ENCODE measurements at regions not wholly inside any gene's neighbourhood (a gene's known extent, or its start where the extent isn't known, plus 50 kb on each side); places are given as distances from the start of the nearest gene placed in this dataset.

DNA sequence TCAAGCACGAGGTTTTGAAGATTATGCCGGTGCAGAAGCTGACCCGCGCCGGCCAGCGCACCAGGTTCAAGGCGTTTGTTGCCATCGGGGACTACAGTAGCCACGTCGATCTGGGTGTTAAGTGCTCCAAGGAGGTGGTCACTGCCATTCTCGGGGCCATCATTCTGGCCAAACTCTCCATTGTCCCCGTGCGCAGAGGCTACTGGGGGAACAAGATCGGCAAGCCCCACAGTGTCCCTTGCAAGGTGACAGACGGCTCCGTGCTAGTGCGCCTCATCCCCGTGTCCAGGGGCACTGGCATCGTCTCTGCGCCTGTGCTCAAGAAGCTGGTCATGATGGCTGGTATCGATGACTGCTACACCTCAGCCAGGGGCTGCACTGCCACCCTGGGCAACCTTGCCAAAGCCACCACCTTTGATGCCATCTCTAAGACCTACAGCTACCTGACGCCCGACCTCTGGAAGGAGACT lies 284.7 kb downstream of the GPR37 start:
- H3K9me2 ChIP-seq: no peaks in the 10 kb centered on the region
- H3K36me3 ChIP-seq (replicated peaks in 1 of 2; ENCODE audit: control insufficient read depth in 1 of 2, insufficient read depth in 2 of 2, low read length in 1 of 2): no peaks in the 10 kb centered on the region
- no peak overlapping the region for H3K4me3 ChIP-seq (ENCODE audit: low read depth in 2 of 2, low read length in 1 of 2)
- no peak for DNase-seq
- H3K9ac ChIP-seq: no peak overlapping the region
- TF ChIP-seq RFX5 (IDR thresholded peaks at IDR 0.05; ENCODE audit: low read length) (no peak), TEAD4 (IDR thresholded peaks at IDR 0.05; ENCODE audit: borderline replicate concordance, insufficient read depth) (no peak), SIN3A (IDR thresholded peaks at IDR 0.05; ENCODE audit: borderline replicate concordance, low read depth, low read length) (no peak), CHD2 (IDR thresholded peaks at IDR 0.05; ENCODE audit: low read length, partially characterized antibody) (no peak), RAD21 (IDR thresholded peaks at IDR 0.05; ENCODE audit: low read length) (no peak), NRF1 (IDR thresholded peaks at IDR 0.05; ENCODE audit: low read depth, low read length) (no peak), GATA2 (CRISPR knock-in tag; IDR thresholded peaks at IDR 0.05) (no peak), FOXJ3 (CRISPR knock-in tag; IDR thresholded peaks at IDR 0.05) (no peak), YY1 (IDR thresholded peaks at IDR 0.05; ENCODE audit: low read depth) (no peak), GABPA (IDR thresholded peaks at IDR 0.05; ENCODE audit: low read depth) (no peak), FOXM1 (IDR thresholded peaks at IDR 0.05; ENCODE audit: low read depth) (no peak), EP300 (IDR thresholded peaks at IDR 0.05; ENCODE audit: borderline replicate concordance in 1 of 2, low read depth in 1 of 2, low read length in 1 of 2) (no peak), TCF12 (IDR thresholded peaks at IDR 0.05) (no peak)
- TF ChIP-seq, protein P1, sequence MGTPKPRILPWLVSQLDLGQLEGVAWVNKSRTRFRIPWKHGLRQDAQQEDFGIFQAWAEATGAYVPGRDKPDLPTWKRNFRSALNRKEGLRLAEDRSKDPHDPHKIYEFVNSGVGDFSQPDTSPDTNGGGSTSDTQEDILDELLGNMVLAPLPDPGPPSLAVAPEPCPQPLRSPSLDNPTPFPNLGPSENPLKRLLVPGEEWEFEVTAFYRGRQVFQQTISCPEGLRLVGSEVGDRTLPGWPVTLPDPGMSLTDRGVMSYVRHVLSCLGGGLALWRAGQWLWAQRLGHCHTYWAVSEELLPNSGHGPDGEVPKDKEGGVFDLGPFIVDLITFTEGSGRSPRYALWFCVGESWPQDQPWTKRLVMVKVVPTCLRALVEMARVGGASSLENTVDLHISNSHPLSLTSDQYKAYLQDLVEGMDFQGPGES (IDR thresholded peaks at IDR 0.05; ENCODE audit: low read depth, low read length): no peak
- TF ChIP-seq, protein P2, sequence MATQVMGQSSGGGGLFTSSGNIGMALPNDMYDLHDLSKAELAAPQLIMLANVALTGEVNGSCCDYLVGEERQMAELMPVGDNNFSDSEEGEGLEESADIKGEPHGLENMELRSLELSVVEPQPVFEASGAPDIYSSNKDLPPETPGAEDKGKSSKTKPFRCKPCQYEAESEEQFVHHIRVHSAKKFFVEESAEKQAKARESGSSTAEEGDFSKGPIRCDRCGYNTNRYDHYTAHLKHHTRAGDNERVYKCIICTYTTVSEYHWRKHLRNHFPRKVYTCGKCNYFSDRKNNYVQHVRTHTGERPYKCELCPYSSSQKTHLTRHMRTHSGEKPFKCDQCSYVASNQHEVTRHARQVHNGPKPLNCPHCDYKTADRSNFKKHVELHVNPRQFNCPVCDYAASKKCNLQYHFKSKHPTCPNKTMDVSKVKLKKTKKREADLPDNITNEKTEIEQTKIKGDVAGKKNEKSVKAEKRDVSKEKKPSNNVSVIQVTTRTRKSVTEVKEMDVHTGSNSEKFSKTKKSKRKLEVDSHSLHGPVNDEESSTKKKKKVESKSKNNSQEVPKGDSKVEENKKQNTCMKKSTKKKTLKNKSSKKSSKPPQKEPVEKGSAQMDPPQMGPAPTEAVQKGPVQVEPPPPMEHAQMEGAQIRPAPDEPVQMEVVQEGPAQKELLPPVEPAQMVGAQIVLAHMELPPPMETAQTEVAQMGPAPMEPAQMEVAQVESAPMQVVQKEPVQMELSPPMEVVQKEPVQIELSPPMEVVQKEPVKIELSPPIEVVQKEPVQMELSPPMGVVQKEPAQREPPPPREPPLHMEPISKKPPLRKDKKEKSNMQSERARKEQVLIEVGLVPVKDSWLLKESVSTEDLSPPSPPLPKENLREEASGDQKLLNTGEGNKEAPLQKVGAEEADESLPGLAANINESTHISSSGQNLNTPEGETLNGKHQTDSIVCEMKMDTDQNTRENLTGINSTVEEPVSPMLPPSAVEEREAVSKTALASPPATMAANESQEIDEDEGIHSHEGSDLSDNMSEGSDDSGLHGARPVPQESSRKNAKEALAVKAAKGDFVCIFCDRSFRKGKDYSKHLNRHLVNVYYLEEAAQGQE (IDR thresholded peaks at IDR 0.05; ENCODE audit: low read depth, low read length): no peak
- H3K4me2 ChIP-seq: no peak overlapping the region
- POLR2A ChIA-PET: no interaction called here
- WGBS (ENCODE audit: low lambda C conversion rate): 73% methylated on average over 14 of the region's 23 CpGs
- H3K4me1 ChIP-seq (ENCODE audit: control insufficient read depth in 1 of 2, insufficient read depth in 2 of 2, low read depth in 1 of 2, low read length in 1 of 2): no peaks in the 10 kb centered on the region
- no peaks in the 10 kb centered on the region for H4K20me1 ChIP-seq (ENCODE audit: insufficient read depth)
- no peak overlapping the region for H3K27ac ChIP-seq (ENCODE audit: low read depth in 2 of 2, low read length in 1 of 2)
- CTCF ChIA-PET: interaction anchor here (0.6 kb wide), 1 partner anchor 25 kb away, joined by 3 read pairs; no protein-coding TSS in a partner anchor
- no peaks in the 10 kb centered on the region for H3K79me2 ChIP-seq (ENCODE audit: insufficient read depth)
- no peaks in the 10 kb centered on the region for H3K27me3 ChIP-seq (ENCODE audit: insufficient read depth)
- H2AFZ ChIP-seq (ENCODE audit: low read depth): no peak overlapping the region
- H3K9me3 ChIP-seq: no peaks in the 10 kb centered on the region
- H3F3A ChIP-seq (replicated peaks; ENCODE audit: insufficient read depth): no peaks in the 10 kb centered on the region

All from SK-N-SH (cell line).